IMR-90 (cell line): ENCODE measurements at regions not wholly inside any gene's neighbourhood (a gene's known extent, or its start where the extent isn't known, plus 50 kb on each side); places are given as distances from the start of the nearest gene placed in this dataset.

ENCODE experiments used
- ATAC-seq: fragments of 200-7000 bp; cut with Tn5 transposase; 2 replicates; pipeline ENCODE4 v1.9.1; 2020; ENCODE audit warnings: low read depth, mild to moderate bottlenecking, moderate library complexity
- BruUV-seq: library from RNA; stranded (reverse); fragments of 400-500 nt; replicated peaks from 2 replicates; lab custom pipeline; 2021; lab: Mats Ljungman, UMichigan
- CTCF ChIA-PET: fragments of 300-600 bp; formaldehyde crosslinking; extraction: SDS; loops from one replicate; lab custom pipeline; 2021; ENCODE audit warnings: antibody characterized with exemption; lab: Yijun Ruan, JAX
- POLR2A ChIA-PET: fragments of 300-600 bp; sonication (Branson Sonifier 250); formaldehyde crosslinking; loops from one replicate; lab custom pipeline; 2022; ENCODE audit warnings: antibody characterized with exemption; ENCODE audit not compliant: unreplicated experiment; lab: Charles Lee
- DNase-seq: peaks from one replicate; pipeline ENCODE4 v3.0.0; 2013
- H2AFZ ChIP-seq: replicated peaks from 2 replicates; pipeline ENCODE3; 2013; ENCODE audit warnings: low read length, mild to moderate bottlenecking; ENCODE audit not compliant: poor library complexity
- H2AK5ac ChIP-seq: 2 replicates; pipeline ENCODE4 v1.6.1; 2013; ENCODE audit warnings: low read depth, low read length, inconsistent platforms
- H2AK9ac ChIP-seq: replicated peaks from 2 replicates; pipeline ENCODE3; 2013; ENCODE audit warnings: mild to moderate bottlenecking, low read depth, low read length, moderate library complexity; ENCODE audit not compliant: poor library complexity
- H2BK120ac ChIP-seq: 2 replicates; pipeline ENCODE4 v1.6.1; 2013; ENCODE audit warnings: low read depth, low read length, inconsistent platforms
- H2BK15ac ChIP-seq: 3 replicates; pipeline ENCODE4 v1.6.1; 2013; ENCODE audit warnings: low read depth, low read length, inconsistent platforms
- H2BK20ac ChIP-seq: 2 replicates; pipeline ENCODE4 v1.6.1; 2013; ENCODE audit warnings: low read depth, mild to moderate bottlenecking, inconsistent platforms, low read length, moderate library complexity
- H2BK5ac ChIP-seq: 2 replicates; pipeline ENCODE4 v1.6.1; 2013; ENCODE audit warnings: mild to moderate bottlenecking, low read depth, low read length, inconsistent platforms; ENCODE audit not compliant: poor library complexity, severe bottlenecking
- H3K14ac ChIP-seq: replicated peaks from 2 replicates; pipeline ENCODE4 v1.6.1; 2013; ENCODE audit warnings: low read depth, low read length, inconsistent platforms
- H3K18ac ChIP-seq: 2 replicates; pipeline ENCODE4 v1.6.1; 2013; ENCODE audit warnings: low read depth, low read length, control low read depth
- H3K23ac ChIP-seq: 2 replicates; pipeline ENCODE4 v1.6.1; 2013; ENCODE audit warnings: low read depth, low read length, inconsistent platforms
- H3K27ac ChIP-seq: 2 replicates; pipeline ENCODE4 v1.5.1; 2013; ENCODE audit warnings: mild to moderate bottlenecking, control low read depth, low read length; ENCODE audit not compliant: insufficient read depth
- H3K27me3 ChIP-seq: 2 replicates; pipeline ENCODE4 v1.6.1; 2013; ENCODE audit warnings: low read length; ENCODE audit not compliant: control insufficient read depth, insufficient read depth
- H3K36me3 ChIP-seq: 2 replicates; pipeline ENCODE4 v1.6.1; 2013; ENCODE audit warnings: low read length, mixed read lengths; ENCODE audit not compliant: control insufficient read depth, insufficient read depth
- H3K4ac ChIP-seq: 2 replicates; pipeline ENCODE4 v1.6.1; 2013; ENCODE audit warnings: low read depth, low read length, inconsistent platforms
- H3K4me1 ChIP-seq: 2 replicates; pipeline ENCODE4 v1.6.1; 2013; ENCODE audit warnings: low read length, mixed read lengths; ENCODE audit not compliant: control insufficient read depth, insufficient read depth
- H3K4me2 ChIP-seq: 2 replicates; pipeline ENCODE4 v1.6.1; 2013; ENCODE audit warnings: low read depth, mild to moderate bottlenecking, control low read depth, low read length, moderate library complexity
- H3K4me3 ChIP-seq: 2 replicates; pipeline ENCODE4 v1.5.1; 2013; ENCODE audit warnings: low read depth, mild to moderate bottlenecking, control low read depth, low read length, moderate library complexity; ENCODE audit not compliant: insufficient read depth
- H3K56ac ChIP-seq: 2 replicates; pipeline ENCODE4 v1.6.1; 2013; ENCODE audit warnings: low read length, inconsistent platforms; ENCODE audit not compliant: insufficient read depth; ENCODE audit errors: extremely low read depth
- H3K79me1 ChIP-seq, 2 experiments: 2 replicates each; pipeline ENCODE4 v1.6.1; 2013; ENCODE audit warnings: low read length in 2 of 2, inconsistent platforms in 1 of 2, low read depth in 1 of 2
- H3K9ac ChIP-seq: 2 replicates; pipeline ENCODE4 v1.6.1; 2013; ENCODE audit warnings: low read depth, low read length, control low read depth
- H3K9me1 ChIP-seq: 2 replicates; pipeline ENCODE4 v1.6.1; 2013; ENCODE audit warnings: low read length, inconsistent platforms; ENCODE audit not compliant: insufficient read depth
- H3K9me3 ChIP-seq: 2 replicates; pipeline ENCODE4 v1.6.1; 2013; ENCODE audit warnings: low read length; ENCODE audit not compliant: control insufficient read depth, insufficient read depth
- H4K20me1 ChIP-seq: 2 replicates; pipeline ENCODE4 v1.6.1; 2013; ENCODE audit warnings: low read length, inconsistent platforms; ENCODE audit not compliant: insufficient read depth
- H4K5ac ChIP-seq: 2 replicates; pipeline ENCODE4 v1.6.1; 2013; ENCODE audit warnings: mild to moderate bottlenecking, low read depth, low read length, control low read depth
- H4K8ac ChIP-seq, 2 experiments: 2 replicates each; pipeline ENCODE4 v1.6.1; 2013; ENCODE audit warnings: low read depth in 2 of 2, low read length in 2 of 2, control low read depth in 1 of 2, inconsistent platforms in 1 of 2
- H4K91ac ChIP-seq: 2 replicates; pipeline ENCODE4 v1.6.1; 2013; ENCODE audit warnings: low read depth, low read length, inconsistent platforms; ENCODE audit not compliant: insufficient read depth
- CEBPB ChIP-seq: IDR thresholded peaks from 2 replicates; pipeline ENCODE4 v1.6.1; 2012; ENCODE audit warnings: low read depth, low read length, improper control_type of control experiment
- RAD21 ChIP-seq: IDR thresholded peaks from 2 replicates; pipeline ENCODE4 v1.6.1; 2012; ENCODE audit warnings: low read length, improper control_type of control experiment
- WGBS, 2 experiments: methylation state at CpG; one replicate each; pipeline versions ENCODE4 v1.1.5 to v1.1.7; 2013; ENCODE audit warnings: missing lambda C conversion rate in 2 of 2; ENCODE audit not compliant: insufficient read length in 1 of 2; ENCODE audit errors: extremely low coverage in 2 of 2; 5-methylcytosine and 5-hydroxymethylcytosine counted together
- dilution Hi-C: fragments of 300-500 bp; cut with HindIII; formaldehyde crosslinking; loops from one replicate; pipeline ENCODE4 v1.14.3; 2018; ENCODE audit warnings: low sequenced_read_pairs; ENCODE audit not compliant: unreplicated experiment
- in situ Hi-C: fragments of 300-500 bp; cut with MboI; formaldehyde crosslinking; loops from 3 replicates; pipeline ENCODE4 v1.14.3; 2019; ENCODE audit warnings: low sequenced_read_pairs, inconsistent platforms, mixed read lengths
- intact Hi-C: fragments of 100-400 bp; cut with micrococcal nuclease; formaldehyde crosslinking; loops from 2 replicates; pipeline ENCODE4 v1.10.0; 2022

DNA sequence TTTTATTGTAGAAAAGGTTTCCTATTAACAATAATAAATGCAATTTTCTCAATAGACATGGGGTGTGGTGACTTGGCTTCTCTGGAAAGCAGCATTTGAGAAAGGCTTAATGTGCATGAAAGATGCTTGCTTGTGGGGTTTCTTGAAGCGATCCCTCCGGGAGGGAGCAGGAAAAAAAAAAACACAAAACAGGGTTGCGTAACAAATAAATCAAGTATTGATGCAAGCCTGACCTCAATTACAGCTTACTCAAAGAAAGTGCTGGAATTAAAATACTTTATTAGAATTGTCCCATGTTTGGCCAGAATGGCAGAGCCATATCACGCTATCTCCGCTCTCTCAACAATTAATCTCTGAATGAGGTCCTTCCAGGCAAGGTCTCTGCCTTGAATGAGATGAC is 1612.5 kb downstream of the REEP3 start:
- Histone ChIP-seq H3K27me3 (no peaks in the 10 kb centered on the region), H3K9ac (no peak overlapping the region), H3K14ac (no peak overlapping the region), H2BK120ac (no peak overlapping the region), H2BK15ac (no peak overlapping the region), H3K4me1 (no peaks in the 10 kb centered on the region), H3K23ac (no peak overlapping the region), H4K91ac (no peak overlapping the region), H3K56ac (no peak overlapping the region), H3K27ac (no peak overlapping the region), H3K79me1 (no peaks in the 10 kb centered on the region), H3K9me1 (no peaks in the 10 kb centered on the region), H2AK9ac (no peak overlapping the region), H3K4ac (no peak overlapping the region), H2AFZ (no peak overlapping the region), H3K4me2 (no peak overlapping the region), H2BK20ac (no peak overlapping the region), H3K36me3 (no peaks in the 10 kb centered on the region), H4K20me1 (no peaks in the 10 kb centered on the region), H4K8ac (no peak overlapping the region), H3K9me3 (no peaks in the 10 kb centered on the region), H3K4me3 (no peak overlapping the region), H3K18ac (no peak overlapping the region), H4K5ac (no peak overlapping the region), H2AK5ac (no peak overlapping the region), H2BK5ac (no peak overlapping the region)
- WGBS, 2 experiments: no CpG with 5 or more reads among the region's 5 CpGs
- ChIA-PET CTCF (interaction anchor here (0.7 kb wide), 1 partner anchor 689 kb away, joined by 4 read pairs; no protein-coding TSS in a partner anchor), POLR2A (no interaction called here)
- DNase-seq (no peak), ATAC-seq (no peak)
- dilution Hi-C loops: no loop called here
- no TSS peak for BruUV-seq
- TF ChIP-seq RAD21 (no peak), CEBPB (peak; percentile 60)
- in situ Hi-C loops: no loop called here
- intact Hi-C loops: no loop called here
